ENCODE measurements at regions not wholly inside any gene's neighbourhood (a gene's known extent, or its start where the extent isn't known, plus 50 kb on each side); places are given as distances from the start of the nearest gene placed in this dataset.

GRCh38 chr12:58369576-58369975, 428.2 kb downstream of the ATP23 start:
- DNase-seq, result no peak

- no peak for DNase-seq
Measured at GRCh38 chr12:58372298-58372697, 430.9 kb downstream of the ATP23 start.

GRCh38 chr12:58378028-58378427, 436.7 kb downstream of the ATP23 start:
- DNase-seq, result no peak

GRCh38 chr12:58381546-58381945, 440.2 kb downstream of the ATP23 start:
- no peak for DNase-seq

DNA sequence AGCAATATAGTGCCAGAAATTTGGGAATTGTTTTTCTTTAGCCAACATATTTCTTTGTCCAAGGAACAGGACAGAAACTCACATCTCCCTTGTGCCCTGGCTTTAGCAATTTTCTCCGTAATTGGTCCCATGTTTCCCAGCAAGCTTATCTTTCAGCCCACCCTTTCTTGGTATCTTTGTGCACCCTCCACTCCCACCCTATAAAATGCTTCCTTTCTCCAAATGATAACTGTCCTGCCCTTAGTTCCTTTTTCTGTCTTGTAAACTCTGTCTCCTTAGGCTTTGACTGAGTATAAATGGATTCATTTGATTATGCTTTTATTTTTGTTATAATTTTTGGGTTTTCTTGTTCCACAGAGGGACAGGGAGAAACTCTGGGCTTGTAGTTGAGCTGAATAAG, 442.8 kb downstream of the ATP23 start:
- DNase-seq, result no peak

DNA sequence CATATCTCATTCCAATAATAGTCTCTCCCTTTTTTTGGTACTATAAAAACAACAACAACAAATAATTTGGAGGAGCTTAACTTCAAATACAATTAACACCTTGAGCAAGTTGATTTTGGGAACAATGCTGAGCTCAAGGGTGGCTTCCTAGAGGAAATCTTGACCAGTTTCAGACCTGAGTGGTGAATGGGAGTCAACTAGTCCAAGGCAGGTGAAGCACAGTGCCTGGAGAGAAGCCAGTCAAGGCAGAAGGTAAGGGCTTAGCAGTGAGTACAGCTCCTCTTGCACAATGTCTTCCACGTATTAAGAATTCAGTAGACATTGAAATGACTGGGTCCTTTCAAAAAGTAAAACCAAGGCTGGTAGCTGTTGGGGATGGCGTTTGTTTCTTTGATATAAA, 444.8 kb downstream of the ATP23 start:
- no peak for DNase-seq

DNA sequence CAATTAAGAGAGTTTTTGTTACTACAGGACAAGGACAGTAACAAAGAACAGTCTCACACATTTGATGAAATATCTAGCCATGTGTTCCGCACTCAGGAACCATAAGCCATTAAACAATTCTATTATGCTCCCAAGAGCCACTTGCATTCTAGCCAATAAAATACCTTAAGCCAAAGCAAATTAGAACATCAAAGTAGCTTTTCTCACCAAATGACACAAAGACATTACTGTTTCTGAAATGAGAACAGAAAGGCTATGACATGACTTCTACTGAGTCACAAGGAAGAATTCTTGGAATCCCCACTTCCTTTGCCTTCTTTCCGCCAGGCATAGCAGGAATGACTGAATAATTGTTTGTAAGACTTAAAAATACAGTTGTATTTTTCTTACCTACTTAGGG, 445.8 kb downstream of the ATP23 start:
- no peak for DNase-seq

DNA sequence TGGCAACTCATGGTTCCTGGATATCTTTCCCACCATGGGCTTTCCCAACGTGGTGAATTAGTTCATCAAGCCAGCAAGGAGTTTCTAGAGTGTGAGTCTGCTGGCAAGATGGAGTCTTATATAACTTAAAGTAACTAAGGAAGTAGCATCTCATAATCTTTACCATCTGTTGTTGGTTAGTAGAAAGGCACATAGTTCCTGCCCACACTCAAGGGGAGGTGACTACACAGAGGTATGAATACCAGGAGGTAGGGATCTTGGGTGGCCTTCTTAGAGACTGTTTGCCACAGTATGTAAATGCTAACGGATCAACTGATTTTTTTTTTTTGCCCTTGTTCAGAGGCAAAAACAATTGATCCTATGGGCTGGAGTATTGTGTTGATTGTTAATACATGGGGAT, 446.9 kb downstream of the ATP23 start:
- DNase-seq, result no peak

GRCh38 chr12:58393152-58393551, 451.8 kb downstream of the ATP23 start:
- DNase-seq, result no peak

DNA sequence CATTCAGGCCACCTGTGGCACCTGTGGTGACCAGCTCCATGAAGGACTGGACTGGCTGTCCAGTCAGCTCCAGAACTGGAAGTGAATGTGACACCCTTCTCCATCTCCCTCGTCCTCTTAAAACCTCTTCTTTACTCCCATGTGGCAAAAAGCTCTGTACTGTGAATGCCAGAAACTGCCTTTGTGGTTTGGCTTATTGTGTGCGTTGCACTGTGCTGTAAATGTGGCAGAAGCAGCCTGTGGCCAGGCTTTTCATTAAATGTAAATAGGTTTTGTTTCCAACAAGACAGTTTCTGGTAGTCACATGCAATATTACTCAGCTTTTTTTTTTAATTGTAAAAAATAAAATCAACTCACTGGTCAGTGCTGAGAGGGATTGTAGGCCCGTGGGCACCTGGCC, 453.7 kb downstream of the ATP23 start:
- DNase-seq, result no peak

- no peak for DNase-seq
Measured at GRCh38 chr12:58395470-58395869, 454.1 kb downstream of the ATP23 start.

DNA sequence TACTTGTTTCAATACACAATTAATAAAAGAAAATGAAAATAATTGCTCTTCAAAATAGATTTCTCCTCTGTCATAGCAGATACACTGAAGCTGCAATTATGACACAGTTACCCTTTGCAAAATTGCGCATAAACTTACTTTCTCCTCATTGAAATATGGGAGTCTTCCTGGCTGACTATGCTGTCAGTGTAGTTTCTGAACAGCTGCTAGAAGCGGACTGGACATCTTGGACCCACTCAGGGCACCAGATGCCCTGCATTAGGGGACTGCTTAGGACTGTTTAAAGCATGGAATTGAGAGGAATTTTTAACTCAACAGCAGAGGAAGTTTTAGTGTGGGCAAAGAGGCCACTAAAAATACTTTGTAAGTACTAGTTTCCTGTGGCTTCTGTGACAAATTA, 454.9 kb downstream of the ATP23 start:
- no peak for DNase-seq

GRCh38 chr12:58405363-58405762, 464.0 kb downstream of the ATP23 start:
- DNase-seq, result no peak

DNA sequence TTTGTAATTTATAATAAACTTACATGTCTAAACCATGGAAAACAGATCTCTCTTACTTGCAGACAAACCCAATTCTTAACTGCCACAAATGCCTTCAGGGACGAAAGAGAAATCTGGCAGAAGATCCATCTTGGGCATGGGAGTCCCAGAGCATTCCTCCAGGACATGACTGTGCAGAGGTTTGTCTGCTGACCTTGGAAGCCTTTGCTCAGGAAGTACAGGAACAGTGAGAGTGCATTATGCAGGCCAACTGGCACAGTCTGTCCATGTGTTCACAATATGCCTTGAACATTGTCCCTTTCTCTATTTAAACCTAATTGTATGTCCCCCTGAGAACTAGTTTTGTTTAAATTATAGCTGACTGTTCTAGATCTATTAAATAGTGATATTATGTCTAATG, 467.1 kb downstream of the ATP23 start:
- no peak for DNase-seq

- DNase-seq, result no peak
Measured at GRCh38 chr12:58412461-58413060, 471.2 kb downstream of the ATP23 start.

DNA sequence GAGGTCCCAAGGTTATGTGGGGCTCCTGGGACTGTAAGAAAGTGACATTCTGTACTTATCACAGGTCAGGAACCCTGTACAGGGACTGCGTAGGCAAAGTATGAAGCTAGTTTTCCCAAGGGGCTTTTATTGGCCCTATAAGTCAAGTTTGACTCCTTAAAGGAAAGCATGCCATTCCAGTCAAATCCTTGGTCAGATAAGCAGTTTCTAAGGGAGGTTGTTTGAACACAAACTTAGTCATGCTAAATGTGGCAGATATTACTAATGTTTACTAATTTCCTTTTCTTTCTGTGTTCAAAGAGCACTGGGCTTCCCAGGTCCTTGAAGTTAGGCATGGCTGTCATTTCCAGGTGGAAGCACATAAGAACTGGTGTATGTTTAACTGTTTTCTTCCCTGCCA, 472.4 kb downstream of the ATP23 start:
- no peak for DNase-seq

GRCh38 chr12:58414398-58414871, 473.1 kb downstream of the ATP23 start:
- no peak for DNase-seq

DNA sequence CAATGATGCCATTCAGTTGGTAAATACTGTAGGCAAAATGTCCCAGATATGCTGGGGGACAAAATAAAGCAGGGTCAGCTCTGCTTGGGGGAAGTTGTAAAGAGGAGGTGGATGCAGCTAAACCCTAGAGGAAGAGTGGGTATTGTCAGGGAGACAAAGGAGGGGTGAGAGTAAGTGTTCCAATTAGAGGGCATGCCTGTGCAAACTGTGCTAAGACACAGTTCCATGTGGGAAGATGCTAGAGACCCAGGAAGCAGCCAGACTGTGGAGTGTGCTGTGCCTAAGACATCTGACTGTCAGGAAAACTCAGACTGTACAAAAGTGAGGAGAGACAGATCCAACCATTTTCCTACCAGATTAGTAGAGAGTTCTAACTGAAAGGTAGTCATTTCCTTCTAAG, 474.3 kb downstream of the ATP23 start:
- no peak for DNase-seq

- no peak for DNase-seq
Measured at GRCh38 chr12:58416236-58416635, 474.9 kb downstream of the ATP23 start.

GRCh38 chr12:58419196-58419760, 477.9 kb downstream of the ATP23 start:
- no peak for DNase-seq

DNA sequence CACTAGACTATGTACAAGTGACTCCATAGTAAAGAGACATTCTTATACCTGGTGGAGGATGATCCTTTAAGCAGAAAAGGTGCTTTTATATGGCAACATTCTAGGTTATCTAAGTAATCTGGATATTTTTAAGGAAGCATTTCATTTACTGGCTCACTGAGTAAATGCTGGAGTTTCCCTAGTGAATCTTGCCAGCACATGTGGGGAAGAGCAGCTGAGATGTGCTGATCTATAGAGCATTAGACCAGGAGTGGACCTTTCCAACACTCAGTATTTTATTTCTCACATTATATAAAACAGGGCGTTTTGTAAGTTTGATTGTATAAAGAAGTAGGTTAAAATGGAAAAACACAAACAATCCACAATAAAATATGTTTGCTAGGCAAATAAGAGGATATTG, 478.5 kb downstream of the ATP23 start:
- no peak for DNase-seq

DNA sequence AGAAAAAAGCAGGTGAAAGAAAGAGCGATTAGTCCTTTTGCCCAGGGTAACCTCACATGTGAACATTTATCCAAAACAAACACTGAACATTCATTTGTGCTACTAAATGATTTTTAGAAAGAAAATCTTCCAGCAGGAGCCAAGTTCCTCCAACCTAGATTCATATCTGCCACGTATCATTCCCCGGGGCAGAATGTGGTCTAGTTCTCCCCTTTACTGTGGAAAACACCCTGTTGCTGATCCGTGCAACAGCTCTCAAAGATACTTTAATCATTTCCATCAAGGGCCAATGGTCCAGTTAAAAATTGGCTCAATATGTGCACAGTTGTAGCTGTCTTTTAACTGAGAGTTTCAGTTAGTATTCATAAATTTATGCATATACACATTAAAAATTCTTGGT, 479.1 kb downstream of the ATP23 start:
- DNase-seq, result no peak

DNA sequence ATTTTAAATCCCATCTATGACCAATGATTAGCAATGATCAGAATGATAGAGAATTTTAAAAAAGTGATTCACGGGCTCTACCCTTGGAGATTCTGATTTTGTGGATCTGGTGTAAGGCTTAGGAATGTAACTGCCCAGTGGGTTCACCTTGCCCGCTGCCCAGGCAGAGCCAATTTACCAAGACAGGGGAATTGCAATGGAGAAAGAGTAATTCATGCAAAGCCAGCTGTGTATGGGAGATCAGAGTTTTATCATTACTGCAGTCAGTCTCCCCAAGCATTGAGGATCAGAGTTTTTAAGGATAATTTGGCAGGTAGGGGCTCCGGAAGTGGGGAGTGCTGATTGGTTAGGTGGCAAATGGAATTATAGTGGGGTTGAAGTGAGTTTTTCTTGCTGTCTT, 480.6 kb downstream of the ATP23 start:
- no peak for DNase-seq

GRCh38 chr12:58424735-58425392, 483.5 kb downstream of the ATP23 start:
- no peak for DNase-seq
